Fibroblast of the conjunctiva (primary cell): ENCODE measurements at regions not wholly inside any gene's neighbourhood (a gene's known extent, or its start where the extent isn't known, plus 50 kb on each side); places are given as distances from the start of the nearest gene placed in this dataset.

Experiments
- DNase-seq: peaks from one replicate; pipeline ENCODE4 v3.0.0-alpha.2; 2010; ENCODE audit warnings: low read depth

- DNase-seq: no peak
Observed at GRCh38 chr6:137353842-137354397, 134.7 kb upstream of the IFNGR1 start.

DNA sequence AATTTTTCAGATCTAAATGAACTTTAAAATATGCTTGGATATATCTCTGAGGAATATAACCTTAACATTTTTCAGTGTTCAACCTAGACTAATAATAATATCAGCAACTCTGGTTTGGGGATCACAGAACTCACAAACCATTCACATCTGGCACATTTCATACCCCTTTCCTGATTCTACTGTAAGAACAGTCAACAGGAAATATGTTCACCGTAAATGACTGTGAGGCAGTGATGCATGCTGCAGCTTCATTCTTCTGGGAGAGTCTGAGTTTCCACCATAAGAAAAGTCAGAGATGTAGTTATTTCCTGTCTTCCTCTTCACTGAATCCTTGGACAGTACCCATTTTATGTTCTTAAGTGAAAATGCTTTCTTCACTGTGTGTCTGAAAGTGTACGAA, 134.2 kb upstream of the IFNGR1 start:
- no peak for DNase-seq

- DNase-seq: no peak
Observed at GRCh38 chr6:137352859-137353258, 133.7 kb upstream of the IFNGR1 start.

DNA sequence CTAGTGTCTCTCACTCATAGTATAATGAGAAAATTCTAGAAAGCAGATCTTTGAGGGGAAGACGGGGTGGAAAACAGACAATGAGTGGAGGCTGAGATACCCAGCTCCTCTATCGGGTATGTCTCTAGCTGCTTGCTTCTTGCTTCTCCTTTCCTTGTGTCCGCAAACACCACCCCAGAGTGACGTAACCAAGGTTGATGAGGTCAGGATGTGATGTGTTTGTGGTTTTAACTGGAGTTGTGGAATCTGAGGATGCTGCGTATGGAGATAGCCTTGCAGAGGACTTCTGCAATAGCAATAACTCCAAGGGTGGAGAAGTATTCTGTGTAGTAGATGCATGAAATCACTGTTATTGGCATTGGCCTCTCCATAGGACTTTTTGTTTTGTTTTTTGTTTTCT, 132.7 kb upstream of the IFNGR1 start:
- no peak for DNase-seq

- DNase-seq: no peak
Observed at GRCh38 chr6:137350857-137351256, 131.7 kb upstream of the IFNGR1 start.

DNA sequence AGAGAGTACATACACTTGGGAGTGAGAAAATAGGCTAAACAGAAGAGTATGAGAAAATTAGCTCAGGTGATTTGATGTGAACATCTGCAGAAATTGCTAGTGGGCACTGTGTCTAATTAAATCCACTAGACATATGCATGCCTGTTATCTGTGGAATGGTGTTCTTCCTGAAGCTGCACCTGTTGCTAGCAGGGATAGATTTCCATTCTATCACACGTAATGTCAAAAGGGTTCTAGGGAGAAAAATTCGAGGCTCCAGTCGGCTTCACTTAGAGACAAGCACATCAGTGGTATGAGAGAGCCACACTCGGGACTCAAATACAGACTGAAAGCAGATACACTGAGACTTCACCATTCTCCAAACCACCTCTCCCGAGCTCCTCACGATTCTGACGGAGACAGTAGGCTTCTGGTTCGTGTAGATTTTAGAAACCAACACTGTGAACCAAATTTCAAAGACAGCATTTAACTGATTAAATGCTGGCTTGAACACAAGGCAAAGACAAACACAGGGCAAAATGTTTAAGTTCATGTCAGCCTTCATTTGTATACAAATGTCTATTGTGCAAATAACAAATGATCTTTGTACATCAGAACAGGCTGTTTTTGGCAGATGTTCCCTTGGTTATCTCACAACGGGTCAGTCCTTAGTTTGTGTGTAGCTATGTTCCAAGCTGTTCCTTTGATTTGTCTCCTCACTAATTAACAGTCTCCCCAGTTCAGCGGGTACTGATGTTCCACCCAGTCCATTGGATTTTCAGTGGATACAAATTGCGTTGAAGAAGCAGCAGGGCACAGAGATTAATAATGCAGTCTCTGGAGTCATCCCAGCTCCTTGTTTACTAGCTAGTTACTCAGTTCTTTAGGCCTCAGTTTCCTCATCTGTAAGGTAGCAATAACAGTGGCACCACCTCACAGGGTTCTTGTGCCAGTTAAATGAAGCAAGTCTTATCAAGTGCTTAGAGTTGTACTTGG, 131.0 kb upstream of the IFNGR1 start:
- no peak for DNase-seq

DNA sequence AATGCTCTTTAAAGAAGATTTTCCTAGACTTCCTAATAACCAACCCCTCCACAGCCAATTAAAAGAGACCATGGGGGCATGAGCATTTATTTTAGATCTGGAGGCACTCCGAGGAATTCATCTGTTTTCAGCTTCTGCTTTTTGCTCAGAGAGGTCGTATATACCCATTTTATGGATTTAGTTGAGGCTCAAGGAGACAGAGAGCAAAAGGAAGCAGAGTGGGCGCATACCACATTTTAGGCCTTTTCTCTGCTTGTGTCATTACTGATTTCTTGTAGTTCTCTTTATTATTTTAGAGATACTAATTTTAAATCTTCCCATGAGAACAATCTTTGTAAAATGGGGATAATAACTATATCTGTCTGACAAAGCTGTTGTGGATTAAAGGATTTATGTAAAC, 129.6 kb upstream of the IFNGR1 start:
- DNase-seq: no peak

GRCh38 chr6:137343241-137343640, 124.1 kb upstream of the IFNGR1 start:
- no peak for DNase-seq

- no peak for DNase-seq
Observed at GRCh38 chr6:137342607-137343190, 123.5 kb upstream of the IFNGR1 start.

DNA sequence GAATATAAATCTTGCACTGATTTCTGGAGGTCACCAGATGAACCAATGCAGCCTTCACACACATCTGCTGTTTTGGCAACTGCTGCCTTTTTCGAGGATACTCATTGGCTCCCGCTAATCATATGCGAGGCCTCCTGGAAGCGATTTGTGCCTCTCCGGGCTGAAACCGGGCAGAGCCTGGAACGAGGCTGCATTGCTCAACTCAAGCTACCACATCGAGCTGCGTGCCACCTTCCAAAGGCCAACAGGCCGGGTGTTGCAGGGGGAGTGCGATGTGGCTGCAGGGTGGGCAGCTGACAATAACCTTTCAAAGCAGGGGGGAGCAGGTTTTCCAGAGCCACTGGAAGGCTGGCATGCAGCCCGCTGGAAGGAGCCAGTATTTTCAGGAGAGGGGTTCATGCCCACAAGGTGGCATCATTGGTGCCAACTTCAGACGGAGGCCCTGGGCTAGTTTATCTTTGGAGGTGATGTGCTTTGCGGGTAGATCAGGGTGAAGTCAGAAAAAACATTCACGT, 122.6 kb upstream of the IFNGR1 start:
- DNase-seq: peak; percentile 53

DNA sequence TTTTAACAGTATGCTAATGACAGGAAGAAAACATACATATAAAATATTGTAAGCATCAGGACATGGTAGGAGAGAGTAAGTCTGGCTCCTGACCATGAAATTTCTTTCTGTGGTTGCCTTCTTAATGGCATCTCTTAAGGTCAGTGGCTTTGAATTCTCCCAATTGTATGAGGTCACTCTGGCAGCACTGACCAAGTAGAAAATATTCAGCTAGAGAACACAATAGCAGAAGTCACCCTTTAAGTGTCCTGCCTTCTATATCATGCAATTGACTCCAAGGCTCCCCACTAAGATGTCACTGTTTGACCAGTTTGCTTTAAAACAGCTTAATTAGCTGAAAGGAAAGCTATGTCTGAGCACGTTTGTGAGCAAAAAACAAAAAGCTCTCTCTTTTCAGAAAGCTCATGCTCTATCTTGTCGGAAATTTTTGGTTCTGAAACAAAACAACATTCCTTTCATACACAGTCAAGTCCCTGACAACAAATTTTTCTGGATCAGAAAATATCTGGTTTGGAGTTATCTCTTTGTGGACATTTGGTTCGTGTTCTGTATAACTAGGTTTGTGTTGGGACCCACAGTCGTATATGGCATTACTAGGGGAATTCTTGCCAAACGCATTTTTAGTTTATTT, 120.9 kb upstream of the IFNGR1 start:
- no peak for DNase-seq

DNA sequence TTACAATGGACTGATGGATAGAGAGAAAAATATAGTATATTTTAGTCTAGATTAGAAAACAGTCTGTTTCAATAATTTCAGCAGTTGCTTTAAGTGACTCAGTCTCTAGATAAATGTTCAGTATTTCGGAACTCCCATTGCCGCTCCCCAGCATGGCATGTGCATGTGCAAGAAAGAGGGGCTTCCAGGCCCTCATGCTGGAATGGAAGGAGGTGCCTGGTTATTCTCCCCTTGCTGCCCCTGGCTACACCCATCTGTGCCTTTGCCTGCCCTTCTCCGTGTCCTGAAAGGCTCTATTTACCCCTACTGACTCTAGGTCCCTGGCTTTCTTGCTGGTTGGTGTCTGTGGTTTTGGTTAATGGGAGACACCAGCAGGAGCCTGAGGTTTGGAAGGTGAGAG, 115.7 kb upstream of the IFNGR1 start:
- DNase-seq: no peak

DNA sequence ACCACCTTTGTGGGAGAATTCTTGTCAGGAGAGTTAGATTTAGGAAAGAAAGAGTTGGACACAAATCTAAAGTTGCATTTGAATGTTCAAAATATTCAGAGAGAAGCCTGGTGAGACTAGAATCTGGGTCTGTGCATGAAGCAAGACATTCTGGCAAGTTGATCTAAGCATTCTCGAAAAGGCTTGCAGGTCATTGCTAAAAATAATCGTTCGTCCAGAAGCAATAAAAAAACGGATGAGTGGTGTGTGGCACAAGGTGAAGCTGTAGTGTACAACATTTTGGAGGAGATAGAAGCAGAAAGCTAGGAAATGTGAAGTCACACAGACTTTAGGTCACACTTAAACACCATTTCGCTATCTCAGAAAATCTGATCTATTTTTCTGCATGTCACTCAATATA, 114.9 kb upstream of the IFNGR1 start:
- DNase-seq: no peak

DNA sequence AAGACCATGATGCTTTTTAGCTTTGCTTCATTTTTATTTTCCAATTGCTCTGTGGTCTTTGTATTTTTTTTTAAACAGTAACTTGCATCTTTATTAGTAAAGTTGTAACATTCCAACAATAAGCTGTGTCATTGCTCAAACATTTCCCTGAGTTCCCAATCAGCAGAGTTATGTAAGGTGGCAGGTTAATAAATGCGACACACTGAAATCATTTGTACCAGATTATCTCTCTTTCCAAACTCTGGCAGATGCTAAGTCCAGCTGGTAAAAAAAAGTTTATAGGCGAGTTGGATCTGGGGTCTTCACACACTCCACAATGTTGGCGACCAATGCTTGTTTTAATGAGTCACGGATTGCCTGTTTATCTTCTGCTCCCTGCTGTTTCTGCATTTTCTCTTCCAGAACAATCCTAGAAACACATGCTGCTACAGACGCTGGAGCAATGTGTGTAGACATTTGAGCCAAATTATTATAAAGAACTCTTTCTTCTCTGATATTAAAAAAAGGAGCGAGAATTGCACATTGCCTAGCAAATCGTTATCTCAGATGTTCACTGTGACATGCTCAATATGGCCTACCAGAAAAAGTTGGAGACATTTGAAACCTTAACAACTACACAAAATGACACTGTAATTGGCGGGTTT, 113.6 kb upstream of the IFNGR1 start:
- DNase-seq: peak; percentile 21

DNA sequence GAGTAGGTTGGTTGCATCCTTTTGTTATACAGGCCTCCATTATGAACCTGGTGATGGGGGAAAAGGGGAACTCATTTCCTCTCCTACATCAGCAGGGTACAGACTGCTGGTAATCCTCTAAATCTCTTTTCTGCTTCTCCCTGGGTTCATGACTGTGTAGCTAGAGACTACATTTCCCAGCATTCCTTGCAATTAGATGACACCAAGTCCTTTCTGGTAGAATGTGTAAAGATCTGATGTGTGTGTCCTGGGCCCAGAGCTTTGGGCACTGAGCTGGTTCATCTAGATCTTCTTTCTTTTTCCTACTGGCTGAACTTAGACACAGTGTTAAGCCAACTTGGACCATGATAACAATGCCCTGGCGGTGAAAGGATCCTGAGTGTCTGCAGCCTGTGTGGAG, 104.7 kb upstream of the IFNGR1 start:
- DNase-seq: no peak

DNA sequence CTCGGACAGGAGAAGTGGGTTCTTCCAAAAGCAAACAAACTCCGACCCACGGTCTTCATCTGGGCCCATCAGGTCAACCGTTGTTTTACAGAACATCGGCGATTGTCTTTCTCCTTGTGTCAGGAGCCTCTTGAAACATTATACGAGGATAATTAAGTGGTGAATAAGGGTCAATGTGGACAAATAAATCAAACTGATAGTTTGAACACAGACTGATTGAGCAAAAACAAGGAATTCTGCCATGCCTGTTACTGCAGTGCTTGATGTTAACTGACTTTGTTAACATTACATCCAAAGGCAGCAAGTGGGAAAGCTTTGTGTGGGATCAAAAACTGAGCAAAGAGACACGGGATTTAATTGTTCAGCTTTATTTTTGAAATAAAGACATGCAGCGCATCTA, 101.1 kb upstream of the IFNGR1 start:
- no peak for DNase-seq

- DNase-seq: peak; percentile 13
Observed at GRCh38 chr6:137316626-137317025, 97.4 kb upstream of the IFNGR1 start.

GRCh38 chr6:137315081-137315480, 95.9 kb upstream of the IFNGR1 start:
- DNase-seq: no peak

DNA sequence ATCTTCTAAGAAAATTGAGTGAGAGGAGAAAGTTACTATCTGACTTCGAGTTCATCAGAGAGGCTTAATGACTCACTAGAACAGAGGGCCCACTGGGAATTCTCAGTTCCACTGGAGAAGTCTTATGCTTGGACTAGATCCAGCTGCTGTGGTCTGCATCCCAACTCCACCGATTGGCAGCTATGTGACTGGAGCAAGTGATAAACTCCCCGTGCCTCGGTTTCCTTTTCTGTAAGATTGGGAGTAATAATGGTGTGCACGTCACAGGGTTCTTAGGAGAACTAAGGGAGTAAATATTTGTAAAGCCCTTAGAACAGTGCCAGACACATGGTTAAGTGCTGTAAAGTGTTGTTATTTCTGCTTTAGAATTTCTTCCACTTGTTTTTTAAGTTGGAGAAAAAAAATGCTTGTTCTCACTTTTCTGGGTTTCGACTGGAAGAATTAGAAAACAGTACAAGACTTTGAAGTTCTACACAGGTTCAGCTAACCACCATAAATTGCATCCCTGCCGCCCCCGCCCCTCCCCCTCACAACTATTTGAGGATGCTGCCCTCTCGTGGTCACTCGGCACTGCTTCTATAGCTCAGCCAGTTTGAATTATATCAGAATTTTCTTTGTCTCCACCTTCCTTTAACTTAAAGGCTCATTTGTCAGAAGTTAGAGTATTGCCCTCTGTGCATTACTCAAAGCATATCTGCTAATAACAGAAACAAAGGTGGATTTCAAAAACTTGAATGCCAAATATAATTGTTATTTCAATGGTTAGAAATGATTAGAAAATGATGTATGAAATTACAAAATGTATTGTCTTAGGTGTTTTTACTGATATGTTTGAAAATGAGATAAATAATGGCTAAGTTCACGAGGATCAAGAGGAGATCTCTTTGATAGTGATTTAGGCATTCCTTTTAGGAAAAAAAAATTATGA, 95.0 kb upstream of the IFNGR1 start:
- DNase-seq: peak; percentile 84

GRCh38 chr6:137313211-137313610, 94.0 kb upstream of the IFNGR1 start:
- DNase-seq: no peak

- DNase-seq: no peak
Observed at GRCh38 chr6:137311940-137312339, 92.8 kb upstream of the IFNGR1 start.
